ENCODE measurements at regions not wholly inside any gene's neighbourhood (a gene's known extent, or its start where the extent isn't known, plus 50 kb on each side); places are given as distances from the start of the nearest gene placed in this dataset.

GRCh38 chr5:121489972-121490371 lies 361.7 kb upstream of the FTMT start:
- no peak for TF ChIP-seq EP300 (IDR thresholded peaks at IDR 0.05)

GRCh38 chr5:121497176-121497575 lies 354.5 kb upstream of the FTMT start:
- Histone ChIP-seq H3K9me3 (no peaks in the 10 kb centered on the region), H3K27ac (no peak overlapping the region), H3K4me3 (no peak overlapping the region), H3K4me1 (no peaks in the 10 kb centered on the region), H3K36me3 (no peaks in the 10 kb centered on the region), H3K27me3 (no peaks in the 10 kb centered on the region)
- 56% methylated on average over 1 of the region's 1 CpG; no CpG with 5 or more reads in 1 of the 2 donors for WGBS, 2 donors (ENCODE audit: low coverage in 1 of 2)
- TF ChIP-seq EP300 (IDR thresholded peaks at IDR 0.05) = no peak
- TF ChIP-seq POLR2AphosphoS5 (IDR thresholded peaks at IDR 0.05) = no peak
- TF ChIP-seq POLR2A (IDR thresholded peaks at IDR 0.05) = no peak
- ATAC-seq = no peak

More at GRCh38 chr5:121489972-121490371, 361.7 kb upstream of the FTMT start:
- Histone ChIP-seq H3K27me3 (no peaks in the 10 kb centered on the region), H3K4me3 (no peak overlapping the region), H3K36me3 (no peaks in the 10 kb centered on the region), H3K9me3 (no peaks in the 10 kb centered on the region), H3K4me1 (no peaks in the 10 kb centered on the region), H3K27ac (no peak overlapping the region)
- ATAC-seq = no peak

GRCh38 chr5:121500310-121500709 lies 351.4 kb upstream of the FTMT start:
- no peak for ATAC-seq
- TF ChIP-seq CTCF (IDR thresholded peaks at IDR 0.05) (no peak), POLR2A (IDR thresholded peaks at IDR 0.05) (no peak), POLR2AphosphoS5 (IDR thresholded peaks at IDR 0.05) (no peak), EP300 (IDR thresholded peaks at IDR 0.05) (no peak)
- WGBS, 2 donors (ENCODE audit: low coverage in 1 of 2) = 38 to 60% methylated on average over 2 of the region's 2 CpGs

GRCh38 chr5:121503111-121503840 lies 348.4 kb upstream of the FTMT start:
- H3K4me1 ChIP-seq = no peaks in the 10 kb centered on the region
- no peak overlapping the region for H3K4me3 ChIP-seq
- TF ChIP-seq EP300 (IDR thresholded peaks at IDR 0.05) = no peak
- TF ChIP-seq POLR2AphosphoS5 (IDR thresholded peaks at IDR 0.05) = no peak
- TF ChIP-seq CTCF (IDR thresholded peaks at IDR 0.05) = no peak
- no peak for TF ChIP-seq POLR2A (IDR thresholded peaks at IDR 0.05)
- H3K27ac ChIP-seq = no peak overlapping the region
- H3K27me3 ChIP-seq = no peaks in the 10 kb centered on the region
- no peaks in the 10 kb centered on the region for H3K9me3 ChIP-seq
- no peaks in the 10 kb centered on the region for H3K36me3 ChIP-seq
- WGBS, 2 donors (ENCODE audit: low coverage in 1 of 2) = 0 to 38% methylated on average over 2 of the region's 2 CpGs
- ATAC-seq = no peak

More at GRCh38 chr5:121500310-121500709, 351.4 kb upstream of the FTMT start:
- Histone ChIP-seq H3K4me1 (no peaks in the 10 kb centered on the region), H3K9me3 (no peaks in the 10 kb centered on the region), H3K36me3 (no peaks in the 10 kb centered on the region), H3K4me3 (no peak overlapping the region), H3K27me3 (no peaks in the 10 kb centered on the region), H3K27ac (no peak overlapping the region)

- H3K27me3 ChIP-seq = no peaks in the 10 kb centered on the region
- no peak overlapping the region for H3K27ac ChIP-seq
- H3K4me1 ChIP-seq = no peaks in the 10 kb centered on the region
- H3K36me3 ChIP-seq = no peaks in the 10 kb centered on the region
- no peaks in the 10 kb centered on the region for H3K9me3 ChIP-seq
- TF ChIP-seq EP300 (IDR thresholded peaks at IDR 0.05) (no peak), CTCF (IDR thresholded peaks at IDR 0.05) (no peak), POLR2AphosphoS5 (IDR thresholded peaks at IDR 0.05) (no peak), POLR2A (IDR thresholded peaks at IDR 0.05) (no peak)
- no peak for ATAC-seq
- H3K4me3 ChIP-seq = no peak overlapping the region
Observed at GRCh38 chr5:121516997-121517396, 334.7 kb upstream of the FTMT start.

- 79 to 80% methylated on average over 3 of the region's 3 CpGs for WGBS, 2 donors (ENCODE audit: low coverage in 1 of 2)
- TF ChIP-seq POLR2A (IDR thresholded peaks at IDR 0.05) (no peak), CTCF (IDR thresholded peaks at IDR 0.05) (no peak), EP300 (IDR thresholded peaks at IDR 0.05) (no peak), POLR2AphosphoS5 (IDR thresholded peaks at IDR 0.05) (no peak)
- H3K36me3 ChIP-seq = no peaks in the 10 kb centered on the region
- H3K27me3 ChIP-seq = no peaks in the 10 kb centered on the region
- no peak for ATAC-seq
- H3K4me1 ChIP-seq = no peaks in the 10 kb centered on the region
- H3K27ac ChIP-seq = no peak overlapping the region
- no peak overlapping the region for H3K4me3 ChIP-seq
- peaks cover 0 to 4% (median 0%) of the 10 kb centered on the region in 3 donors for H3K9me3 ChIP-seq
Observed at GRCh38 chr5:121525706-121526105, 326.0 kb upstream of the FTMT start.
